Transverse colon (tissue), 3 donors: ENCODE measurements at regions not wholly inside any gene's neighbourhood (a gene's known extent, or its start where the extent isn't known, plus 50 kb on each side); places are given as distances from the start of the nearest gene placed in this dataset.

Experiments used
- CTCF ChIP-seq, 5 experiments: fragments of 200-600 bp in 3 of 5; fragments of 450-650 bp in 2 of 5; sonication (generic) in 3 of 5; IDR thresholded peaks; 1 replicate in 2 of 5; 2 replicates in 3 of 5; pipeline ENCODE4 v1.5.1; 2016 to 2017; ENCODE audit warnings: antibody characterized with exemption in 5 of 5, inconsistent platforms in 3 of 5, mild to moderate bottlenecking in 2 of 5, moderate library complexity in 1 of 5
- POLR2A ChIP-seq: fragments of 450-650 bp; IDR thresholded peaks from one replicate; pipeline ENCODE4 v1.6.1; 2016; ENCODE audit warnings: antibody characterized with exemption, mild to moderate bottlenecking, moderate library complexity

DNA sequence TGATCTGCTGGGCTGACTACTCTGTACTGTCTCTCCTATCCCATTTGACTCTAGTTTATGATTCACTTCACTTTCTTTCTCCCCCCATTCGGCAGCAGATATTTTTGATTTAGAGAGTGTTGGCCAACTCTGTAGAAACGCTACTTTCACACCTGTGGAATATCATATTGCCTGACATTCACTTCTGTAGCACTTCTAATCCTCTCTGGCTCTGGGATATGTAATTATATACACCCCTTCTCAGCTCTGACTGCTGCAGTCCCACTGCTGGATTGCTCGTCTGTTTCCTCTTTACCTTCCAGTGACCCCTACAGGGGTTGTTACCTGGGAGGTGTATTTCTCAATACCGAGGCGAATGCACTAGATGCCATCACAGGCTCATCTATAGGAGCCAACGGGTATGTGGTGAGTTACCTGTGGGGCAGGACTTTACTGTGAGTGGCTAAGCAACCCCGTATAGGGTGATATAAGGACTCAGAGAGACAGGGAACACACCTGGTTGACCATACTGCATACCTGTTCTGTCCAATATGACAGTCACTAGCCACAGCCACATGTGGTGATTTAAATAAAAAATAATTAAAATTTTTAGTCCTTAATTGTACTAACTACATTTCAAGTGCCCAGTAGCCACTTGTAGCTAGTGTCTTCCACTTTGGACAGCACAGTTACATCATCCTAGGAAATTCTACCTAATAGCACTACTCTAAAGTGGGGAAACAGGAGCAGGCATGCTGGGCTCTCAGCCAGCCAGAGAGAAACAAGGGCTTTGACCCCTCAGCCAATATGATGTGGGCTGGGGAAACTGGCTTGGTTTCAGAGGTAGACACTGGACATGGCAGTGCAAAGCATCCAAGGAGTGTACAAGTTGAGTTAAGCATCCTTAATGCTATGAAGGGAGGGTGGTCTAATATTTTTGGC lies 95.0 kb downstream of the C12orf75 start:
- TF ChIP-seq POLR2A, result no peak
- no peak for TF ChIP-seq CTCF (IDR thresholded peaks at IDR 0.05)
